Neural cell (in vitro differentiated cells): ENCODE measurements at regions not wholly inside any gene's neighbourhood (a gene's known extent, or its start where the extent isn't known, plus 50 kb on each side); places are given as distances from the start of the nearest gene placed in this dataset.

Experiments used
- H2AFZ ChIP-seq: fragments of 200-600, 300-800 bp; sonication (generic), shearing (Covaris generic); 2 replicates; pipeline ENCODE4 v1.6.0; 2014; ENCODE audit warnings: low read depth, mild to moderate bottlenecking, antibody characterized with exemption, low read length, moderate library complexity
- H3F3A ChIP-seq: fragments of 200-600 bp; shearing (Covaris generic); 2 replicates; pipeline ENCODE4 v1.6.1; 2016; ENCODE audit warnings: mild to moderate bottlenecking, moderate library complexity, mixed read lengths, antibody characterized with exemption, low read length; ENCODE audit not compliant: insufficient read depth, poor library complexity, severe bottlenecking
- H3K27ac ChIP-seq: fragments of 200-600, 300-800 bp; sonication (generic), shearing (Covaris generic); 2 replicates; pipeline ENCODE4 v1.5.1; 2014; ENCODE audit warnings: mild to moderate bottlenecking, low read length, moderate library complexity
- H3K27me3 ChIP-seq: fragments of 300-800, 200-600 bp; sonication (generic), shearing (Covaris generic); 2 replicates; pipeline ENCODE4 v1.6.0; 2014; ENCODE audit warnings: mild to moderate bottlenecking, low read depth, low read length, moderate library complexity; ENCODE audit not compliant: insufficient read depth
- H3K36me3 ChIP-seq: fragments of 300-800, 200-600 bp; sonication (generic), shearing (Covaris generic); 2 replicates; pipeline ENCODE4 v1.5.1; 2014; ENCODE audit warnings: mild to moderate bottlenecking, antibody characterized with exemption, low read length, moderate library complexity; ENCODE audit not compliant: insufficient read depth
- H3K4me2 ChIP-seq: fragments of 300-800, 200-600 bp; sonication (generic), shearing (Covaris generic); 2 replicates; pipeline ENCODE4 v1.6.0; 2014; ENCODE audit warnings: mild to moderate bottlenecking, low read length
- H3K4me3 ChIP-seq: fragments of 300-800, 200-600 bp; sonication (generic), shearing (Covaris generic); 2 replicates; pipeline ENCODE4 v1.5.1; 2014; ENCODE audit warnings: mild to moderate bottlenecking, low read length, moderate library complexity
- H3K79me2 ChIP-seq: fragments of 200-600 bp; shearing (Covaris generic); replicated peaks from 2 replicates; pipeline ENCODE4 v1.6.0; 2014; ENCODE audit warnings: mild to moderate bottlenecking, low read length, moderate library complexity; ENCODE audit not compliant: insufficient read depth
- H3K9ac ChIP-seq: fragments of 300-800, 200-600 bp; sonication (generic), shearing (Covaris generic); 2 replicates; pipeline ENCODE4 v1.6.1; 2016; ENCODE audit warnings: mild to moderate bottlenecking, low read length, mixed read lengths
- H3K9me2 ChIP-seq: fragments of 200-600 bp; shearing (Covaris generic); 2 replicates; pipeline ENCODE4 v1.6.1; 2016; ENCODE audit warnings: mild to moderate bottlenecking, low read length, mixed read lengths; ENCODE audit not compliant: insufficient read depth
- H3K9me3 ChIP-seq: fragments of 200-600, 300-800 bp; sonication (generic), shearing (Covaris generic); 2 replicates; pipeline ENCODE4 v1.6.1; 2016; ENCODE audit warnings: mild to moderate bottlenecking, mixed run types, low read length, moderate library complexity, mixed read lengths
- H4K20me1 ChIP-seq: fragments of 200-600 bp; shearing (Covaris generic); 2 replicates; pipeline ENCODE4 v1.6.1; 2016; ENCODE audit warnings: mild to moderate bottlenecking, mixed run types; ENCODE audit not compliant: insufficient read depth
- CTCF ChIP-seq: fragments of 450-650 bp; IDR thresholded peaks from 2 replicates; pipeline ENCODE4 v1.5.1; 2014; ENCODE audit warnings: antibody characterized with exemption, mild to moderate bottlenecking, moderate library complexity; ENCODE audit not compliant: poor library complexity, severe bottlenecking
- EP300 ChIP-seq: fragments of 450-650 bp; conservative IDR thresholded peaks from 2 replicates; pipeline ENCODE4 v1.6.1; 2014; ENCODE audit warnings: antibody characterized with exemption, mild to moderate bottlenecking, moderate library complexity; ENCODE audit not compliant: poor library complexity, severe bottlenecking
- EZH2 ChIP-seq: fragments of 200-600, 300-800 bp; shearing (Covaris generic), sonication (generic); IDR thresholded peaks from 2 replicates; pipeline ENCODE4 v1.6.1; 2014; ENCODE audit warnings: antibody characterized with exemption, low read length, borderline replicate concordance, mild to moderate bottlenecking; ENCODE audit not compliant: insufficient read depth, poor library complexity, severe bottlenecking
- MXI1 ChIP-seq: fragments of 450-650 bp; conservative IDR thresholded peaks from 2 replicates; pipeline ENCODE4 v1.6.1; 2014; ENCODE audit warnings: antibody characterized with exemption, mild to moderate bottlenecking; ENCODE audit not compliant: poor library complexity, severe bottlenecking
- POLR2AphosphoS5 ChIP-seq: IDR thresholded peaks from 2 replicates; pipeline ENCODE4 v1.6.1; 2012
- TAF1 ChIP-seq: IDR thresholded peaks from 2 replicates; pipeline ENCODE4 v1.6.1; 2012; ENCODE audit warnings: low read depth
- TF ChIP-seq, protein P1 (sequence below): IDR thresholded peaks from 2 replicates; pipeline ENCODE4 v1.6.1; 2012; ENCODE audit warnings: borderline replicate concordance

DNA sequence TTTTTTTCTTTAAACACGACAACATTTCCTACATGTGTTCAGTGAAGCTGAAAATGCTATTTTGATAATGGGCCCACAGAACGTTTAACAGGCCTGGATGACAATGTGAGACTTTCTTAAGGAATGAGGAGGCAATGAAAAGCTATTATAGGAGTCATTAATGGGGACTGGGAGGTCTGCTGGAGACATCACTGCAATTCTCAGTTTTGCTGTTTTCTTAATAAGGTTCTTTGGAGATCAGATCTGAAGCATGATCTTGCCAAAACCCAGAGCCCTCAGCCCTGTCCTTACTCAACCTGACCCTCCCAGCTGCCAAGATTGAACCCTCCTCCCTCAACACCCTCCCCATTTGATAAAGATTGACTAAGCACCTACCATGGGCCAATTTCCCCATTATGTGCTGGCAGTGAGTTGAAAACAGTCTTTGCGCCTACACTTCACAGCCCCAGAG is 353.1 kb downstream of the MAFB start:
- Histone ChIP-seq H3K27me3 (peaks cover 32% of the 10 kb centered on the region), H3K27ac (peak overlapping the region; percentile 36), H2AFZ (no peak overlapping the region), H3K9me3 (no peaks in the 10 kb centered on the region), H4K20me1 (no peaks in the 10 kb centered on the region), H3K9me2 (no peaks in the 10 kb centered on the region), H3K4me3 (peak overlapping the region; percentile 27), H3F3A (no peaks in the 10 kb centered on the region), H3K79me2 (no peaks in the 10 kb centered on the region), H3K4me2 (peak overlapping the region; percentile 2), H3K9ac (no peak overlapping the region), H3K36me3 (no peaks in the 10 kb centered on the region)
- TF ChIP-seq MXI1, result no peak
- TF ChIP-seq POLR2AphosphoS5, result no peak
- no peak for TF ChIP-seq EP300
- no peak for TF ChIP-seq CTCF
- TF ChIP-seq, protein P1, sequence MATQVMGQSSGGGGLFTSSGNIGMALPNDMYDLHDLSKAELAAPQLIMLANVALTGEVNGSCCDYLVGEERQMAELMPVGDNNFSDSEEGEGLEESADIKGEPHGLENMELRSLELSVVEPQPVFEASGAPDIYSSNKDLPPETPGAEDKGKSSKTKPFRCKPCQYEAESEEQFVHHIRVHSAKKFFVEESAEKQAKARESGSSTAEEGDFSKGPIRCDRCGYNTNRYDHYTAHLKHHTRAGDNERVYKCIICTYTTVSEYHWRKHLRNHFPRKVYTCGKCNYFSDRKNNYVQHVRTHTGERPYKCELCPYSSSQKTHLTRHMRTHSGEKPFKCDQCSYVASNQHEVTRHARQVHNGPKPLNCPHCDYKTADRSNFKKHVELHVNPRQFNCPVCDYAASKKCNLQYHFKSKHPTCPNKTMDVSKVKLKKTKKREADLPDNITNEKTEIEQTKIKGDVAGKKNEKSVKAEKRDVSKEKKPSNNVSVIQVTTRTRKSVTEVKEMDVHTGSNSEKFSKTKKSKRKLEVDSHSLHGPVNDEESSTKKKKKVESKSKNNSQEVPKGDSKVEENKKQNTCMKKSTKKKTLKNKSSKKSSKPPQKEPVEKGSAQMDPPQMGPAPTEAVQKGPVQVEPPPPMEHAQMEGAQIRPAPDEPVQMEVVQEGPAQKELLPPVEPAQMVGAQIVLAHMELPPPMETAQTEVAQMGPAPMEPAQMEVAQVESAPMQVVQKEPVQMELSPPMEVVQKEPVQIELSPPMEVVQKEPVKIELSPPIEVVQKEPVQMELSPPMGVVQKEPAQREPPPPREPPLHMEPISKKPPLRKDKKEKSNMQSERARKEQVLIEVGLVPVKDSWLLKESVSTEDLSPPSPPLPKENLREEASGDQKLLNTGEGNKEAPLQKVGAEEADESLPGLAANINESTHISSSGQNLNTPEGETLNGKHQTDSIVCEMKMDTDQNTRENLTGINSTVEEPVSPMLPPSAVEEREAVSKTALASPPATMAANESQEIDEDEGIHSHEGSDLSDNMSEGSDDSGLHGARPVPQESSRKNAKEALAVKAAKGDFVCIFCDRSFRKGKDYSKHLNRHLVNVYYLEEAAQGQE, result no peak
- no peak for TF ChIP-seq EZH2
- no peak for TF ChIP-seq TAF1

DNA sequence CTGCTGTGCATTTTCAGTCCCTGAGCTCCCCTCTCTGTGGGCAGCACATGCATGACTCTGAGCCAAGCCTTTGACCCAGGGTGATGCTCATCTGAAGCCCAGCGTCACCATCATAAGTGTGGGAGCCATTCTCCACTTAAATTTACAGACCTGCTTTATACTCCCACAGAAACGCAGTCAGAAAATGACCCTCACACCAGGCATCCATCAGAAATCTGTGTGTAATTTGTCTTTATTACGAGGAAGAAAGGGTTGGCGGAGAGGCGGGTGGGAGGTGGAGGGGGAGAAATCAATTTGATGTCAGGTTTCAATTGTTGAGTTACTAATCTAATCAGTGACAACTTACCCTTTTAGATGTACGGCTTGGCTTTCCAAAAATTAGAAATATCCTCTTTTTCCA is 353.6 kb downstream of the MAFB start:
- Histone ChIP-seq H3K9me3 (no peaks in the 10 kb centered on the region), H3K9me2 (no peaks in the 10 kb centered on the region), H2AFZ (no peak overlapping the region), H3K27me3 (peaks cover 30% of the 10 kb centered on the region), H3K27ac (peak overlapping the region; percentile 36), H3F3A (no peaks in the 10 kb centered on the region), H3K9ac (no peak overlapping the region), H4K20me1 (no peaks in the 10 kb centered on the region), H3K4me3 (peak overlapping the region; percentile 27), H3K79me2 (no peaks in the 10 kb centered on the region), H3K4me2 (peak overlapping the region; percentile 2), H3K36me3 (no peaks in the 10 kb centered on the region)
- peak; percentile 56 for TF ChIP-seq POLR2AphosphoS5
- TF ChIP-seq, protein P1, result no peak
